GM10248 (cell line): ENCODE measurements at regions not wholly inside any gene's neighbourhood (a gene's known extent, or its start where the extent isn't known, plus 50 kb on each side); places are given as distances from the start of the nearest gene placed in this dataset.

Experiments used
- CTCF ChIA-PET: fragments of 300-600 bp; sonication (Branson Sonifier 250); formaldehyde crosslinking; extraction: SDS; loops from one replicate; lab custom pipeline; 2021; ENCODE audit warnings: antibody characterized with exemption; lab: Yijun Ruan, JAX
- POLR2A ChIA-PET: fragments of 350-650 bp; sonication (Branson Sonifier 250); formaldehyde crosslinking; extraction: SDS; loops from one replicate; lab custom pipeline; 2020; ENCODE audit warnings: antibody characterized with exemption; lab: Yijun Ruan, JAX
- DNase-seq: peaks from one replicate; pipeline ENCODE4 v3.0.0; 2012; ENCODE audit errors: extremely low spot score
- TF ChIP-seq, protein P1 (sequence below): IDR thresholded peaks from 2 replicates; pipeline ENCODE4 v1.5.1; 2012; ENCODE audit warnings: mild to moderate bottlenecking, low read depth; ENCODE audit errors: extremely low read depth, missing control alignments, control extremely low read depth

DNA sequence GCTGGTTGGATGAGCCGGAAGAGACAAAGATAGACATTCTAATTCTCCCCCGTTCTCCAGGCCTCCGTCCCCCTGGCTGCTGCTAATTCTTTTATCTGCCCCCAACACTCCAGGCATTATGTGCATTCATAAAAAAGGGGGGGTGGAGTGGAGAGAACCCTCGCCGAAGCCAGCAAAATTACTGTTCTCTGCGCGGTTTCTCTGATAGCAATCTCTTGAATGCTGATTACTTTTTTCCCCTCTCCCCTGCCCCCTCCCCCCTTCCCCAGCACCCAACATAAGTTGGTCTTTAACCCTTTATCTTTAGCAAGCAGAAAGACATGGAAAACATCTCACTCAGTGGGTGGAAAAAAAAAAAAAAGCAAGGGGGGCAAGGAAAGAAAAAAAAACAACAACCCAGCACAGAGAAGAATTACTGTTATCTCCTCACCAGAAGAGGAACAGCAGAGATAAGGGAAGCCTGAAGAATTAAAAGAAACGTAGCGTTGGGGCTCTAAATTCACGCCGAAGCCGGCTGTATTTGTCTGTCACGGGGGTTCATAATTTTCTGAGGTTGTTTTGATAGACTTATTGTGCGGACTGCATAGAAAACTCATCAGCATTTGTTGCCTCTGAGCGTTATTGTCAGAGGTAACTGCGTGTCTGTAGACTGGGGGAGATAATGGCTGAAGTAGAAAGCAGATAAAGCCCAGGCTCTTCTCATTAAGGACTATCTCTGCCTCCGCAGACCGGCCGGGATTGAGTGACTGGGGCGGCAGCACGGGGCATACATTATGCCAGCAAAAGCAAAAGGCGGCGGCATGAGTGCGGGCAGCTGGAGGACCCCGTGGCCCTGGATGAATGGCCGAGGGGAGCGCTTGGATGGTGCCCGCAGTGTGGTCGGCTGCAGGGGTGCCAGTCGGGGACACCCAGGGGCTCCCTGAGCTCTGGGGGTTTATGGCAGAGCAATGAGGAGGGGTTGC is 126.9 kb downstream of the MRM1 start:
- ChIA-PET CTCF (interaction anchor here (1.1 kb wide), 1 partner anchor 8 kb away, joined by 3 read pairs; no protein-coding TSS in a partner anchor), POLR2A (no interaction called here)
- TF ChIP-seq, protein P1, sequence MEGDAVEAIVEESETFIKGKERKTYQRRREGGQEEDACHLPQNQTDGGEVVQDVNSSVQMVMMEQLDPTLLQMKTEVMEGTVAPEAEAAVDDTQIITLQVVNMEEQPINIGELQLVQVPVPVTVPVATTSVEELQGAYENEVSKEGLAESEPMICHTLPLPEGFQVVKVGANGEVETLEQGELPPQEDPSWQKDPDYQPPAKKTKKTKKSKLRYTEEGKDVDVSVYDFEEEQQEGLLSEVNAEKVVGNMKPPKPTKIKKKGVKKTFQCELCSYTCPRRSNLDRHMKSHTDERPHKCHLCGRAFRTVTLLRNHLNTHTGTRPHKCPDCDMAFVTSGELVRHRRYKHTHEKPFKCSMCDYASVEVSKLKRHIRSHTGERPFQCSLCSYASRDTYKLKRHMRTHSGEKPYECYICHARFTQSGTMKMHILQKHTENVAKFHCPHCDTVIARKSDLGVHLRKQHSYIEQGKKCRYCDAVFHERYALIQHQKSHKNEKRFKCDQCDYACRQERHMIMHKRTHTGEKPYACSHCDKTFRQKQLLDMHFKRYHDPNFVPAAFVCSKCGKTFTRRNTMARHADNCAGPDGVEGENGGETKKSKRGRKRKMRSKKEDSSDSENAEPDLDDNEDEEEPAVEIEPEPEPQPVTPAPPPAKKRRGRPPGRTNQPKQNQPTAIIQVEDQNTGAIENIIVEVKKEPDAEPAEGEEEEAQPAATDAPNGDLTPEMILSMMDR, result no peak
- no peak for DNase-seq

DNA sequence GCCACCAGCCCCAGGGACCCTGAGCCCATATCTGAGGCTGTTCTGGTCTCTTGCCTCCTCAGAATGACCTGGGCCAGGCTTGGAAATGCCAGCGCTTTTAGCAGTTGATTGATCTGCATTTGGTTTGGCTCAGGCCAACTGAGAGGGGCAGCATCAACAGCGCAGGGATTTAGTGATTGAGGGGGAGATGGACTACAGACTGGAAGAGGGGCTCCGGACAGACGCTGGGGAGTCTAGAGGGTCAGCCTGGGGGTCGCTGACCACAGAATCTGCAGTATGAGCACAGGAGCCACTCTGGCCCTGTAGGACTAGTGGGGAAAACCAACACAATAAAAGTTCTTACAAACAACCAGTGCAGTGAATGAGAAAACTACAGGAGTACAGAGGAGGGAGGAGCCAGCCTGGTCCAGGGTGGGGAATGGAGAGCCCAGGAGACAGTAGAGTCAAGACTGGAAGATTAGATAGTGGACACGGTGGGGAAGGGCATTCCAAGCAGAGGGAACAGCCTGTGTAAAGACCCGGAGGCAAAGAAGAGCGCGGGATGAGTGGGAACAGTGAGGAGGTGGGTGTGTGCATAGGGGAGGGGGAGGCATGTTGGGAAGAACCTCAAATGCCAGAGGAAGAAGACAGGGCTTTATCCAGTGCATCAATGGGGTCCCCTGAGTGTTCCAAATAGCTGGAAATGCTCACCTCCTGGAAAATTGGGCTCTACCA is 128.9 kb downstream of the MRM1 start:
- POLR2A ChIA-PET, result no interaction called here

DNA sequence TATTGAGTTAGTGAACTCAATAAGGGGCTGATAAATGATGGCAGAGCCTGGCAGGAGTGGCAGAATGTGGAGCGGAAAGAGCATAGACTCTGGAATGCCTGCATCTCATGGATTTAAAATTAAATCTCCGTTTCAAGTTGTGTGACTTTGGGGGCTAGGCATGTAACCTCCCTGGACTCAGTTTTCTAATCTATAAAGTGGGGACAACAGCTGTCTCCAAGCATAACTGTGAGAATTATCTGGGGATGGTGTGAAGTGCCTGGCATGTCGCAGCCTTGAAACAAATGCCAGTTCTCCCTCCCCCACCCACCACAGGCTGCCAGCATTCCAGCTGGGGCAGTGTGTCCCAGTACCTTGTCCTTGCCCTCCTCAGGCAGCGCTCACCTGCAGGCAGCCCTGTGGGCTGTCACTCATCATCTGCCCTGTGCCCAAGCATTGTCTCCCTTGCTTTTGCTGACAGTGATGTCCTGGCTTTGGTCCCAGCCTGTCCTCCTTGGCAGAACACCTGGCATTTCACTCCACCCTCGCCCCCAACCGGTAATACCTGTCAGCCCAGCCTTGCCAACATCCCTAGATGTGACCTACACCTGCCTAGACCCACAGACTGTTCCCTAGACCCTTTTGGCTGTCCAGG is 129.6 kb downstream of the MRM1 start:
- CTCF ChIA-PET, result no interaction called here
- POLR2A ChIA-PET, result no interaction called here
- no peak for DNase-seq
- TF ChIP-seq, protein P1, result no peak

More for the DNA sequence above, 128.9 kb downstream of the MRM1 start:
- CTCF ChIA-PET, result no interaction called here
- TF ChIP-seq, protein P1, result no peak
- DNase-seq, result no peak

DNA sequence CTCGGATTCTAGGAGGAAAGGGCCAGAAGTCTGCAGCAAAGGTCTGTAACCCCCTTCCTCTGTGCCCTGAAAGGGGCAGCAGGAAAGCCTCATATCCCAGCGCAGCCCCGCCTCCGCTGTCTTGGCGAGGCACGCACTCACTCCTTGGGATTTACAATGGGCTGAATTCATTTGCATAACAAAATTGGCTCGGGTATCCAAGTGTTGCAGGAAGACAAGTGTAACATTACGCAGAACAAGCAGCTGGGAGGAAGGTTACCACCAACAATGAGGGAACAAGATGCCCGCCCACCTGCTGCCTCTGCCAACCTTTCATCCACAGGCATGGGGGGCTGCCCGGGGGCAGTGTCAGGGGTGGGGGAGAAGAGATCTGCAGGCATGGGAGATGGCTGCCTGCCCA is 130.4 kb downstream of the MRM1 start:
- DNase-seq, result no peak
- POLR2A ChIA-PET, result no interaction called here
- TF ChIP-seq, protein P1, result no peak
- CTCF ChIA-PET, result no interaction called here

DNA sequence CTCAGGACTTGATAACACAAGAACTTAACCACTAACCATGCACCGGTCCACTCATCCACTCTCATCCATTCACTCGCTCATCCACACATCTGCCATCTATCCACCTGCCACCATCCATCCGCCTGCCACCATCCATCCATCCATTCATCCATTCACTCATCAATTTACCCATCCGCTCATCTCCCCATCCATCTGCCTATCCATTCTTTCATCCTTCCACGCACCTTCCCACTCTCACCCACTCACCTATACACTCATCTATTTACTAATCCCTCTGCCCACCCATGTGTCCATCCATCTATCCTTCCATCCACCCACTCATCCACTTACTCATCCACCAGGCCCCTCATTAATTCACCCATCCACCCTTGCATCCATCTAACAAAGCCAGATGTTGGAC is 131.0 kb downstream of the MRM1 start:
- POLR2A ChIA-PET, result no interaction called here

More for the DNA sequence above, 131.0 kb downstream of the MRM1 start:
- DNase-seq, result no peak
- TF ChIP-seq, protein P1, result no peak
- CTCF ChIA-PET, result no interaction called here
